OCI-LY7 (cell line): ENCODE measurements at regions not wholly inside any gene's neighbourhood (a gene's known extent, or its start where the extent isn't known, plus 50 kb on each side); places are given as distances from the start of the nearest gene placed in this dataset.

Experiments
- BruUV-seq: library from RNA; stranded (reverse); fragments of 400-500 nt; replicated peaks from 2 replicates; lab custom pipeline; 2021; lab: Mats Ljungman, UMichigan
- CTCF ChIA-PET: fragments of 300-600 bp; sonication (Branson Sonifier 250); formaldehyde crosslinking; loops from one replicate; lab custom pipeline; 2022; ENCODE audit warnings: antibody characterized with exemption; ENCODE audit not compliant: unreplicated experiment; lab: Charles Lee
- POLR2A ChIA-PET: fragments of 300-600 bp; sonication (Branson Sonifier 250); formaldehyde crosslinking; loops from one replicate; lab custom pipeline; 2022; ENCODE audit warnings: antibody characterized with exemption; lab: Charles Lee
- DNase-seq: peaks from one replicate; pipeline ENCODE4 v3.0.0-alpha.2; 2015; ENCODE audit warnings: low spot score
- H2AFZ ChIP-seq: fragments of 200-600 bp; sonication (generic), shearing (Covaris generic); 2 replicates; pipeline ENCODE4 v1.6.1; 2014; ENCODE audit warnings: mild to moderate bottlenecking, antibody characterized with exemption, low read length, moderate library complexity
- H3K27ac ChIP-seq: fragments of 200-600 bp; sonication (generic); 2 replicates; pipeline ENCODE4 v1.5.1; 2014; ENCODE audit warnings: mixed run types, low read depth, mild to moderate bottlenecking, moderate library complexity, low read length, inconsistent platforms; ENCODE audit not compliant: poor library complexity, severe bottlenecking
- H3K36me3 ChIP-seq: fragments of 200-600 bp; sonication (generic); 2 replicates; pipeline ENCODE4 v1.6.1; 2014; ENCODE audit warnings: mild to moderate bottlenecking, antibody characterized with exemption, low read length, moderate library complexity, mixed read lengths; ENCODE audit not compliant: insufficient read depth
- H3K4me1 ChIP-seq: fragments of 200-600 bp; sonication (generic); 2 replicates; pipeline ENCODE4 v1.5.1; 2014; ENCODE audit warnings: mild to moderate bottlenecking, low read length; ENCODE audit not compliant: insufficient read depth, poor library complexity, severe bottlenecking
- H3K4me2 ChIP-seq: fragments of 200-600 bp; sonication (generic); 2 replicates; pipeline ENCODE4 v1.6.1; 2014; ENCODE audit warnings: mild to moderate bottlenecking, low read length
- H3K4me3 ChIP-seq: fragments of 200-600 bp; sonication (generic); 2 replicates; pipeline ENCODE4 v1.5.1; 2014; ENCODE audit warnings: mild to moderate bottlenecking, low read depth, low read length; ENCODE audit not compliant: poor library complexity, severe bottlenecking
- H3K79me2 ChIP-seq: fragments of 200-600 bp; sonication (generic); 2 replicates; pipeline ENCODE4 v1.6.1; 2016; ENCODE audit warnings: low read depth, mild to moderate bottlenecking, low read length, moderate library complexity, mixed read lengths; ENCODE audit not compliant: insufficient read depth
- H3K9me2 ChIP-seq: fragments of 200-600 bp; sonication (generic); 2 replicates; pipeline ENCODE4 v1.6.1; 2016; ENCODE audit warnings: mild to moderate bottlenecking, low read length, mixed read lengths; ENCODE audit not compliant: insufficient read depth
- H3K9me3 ChIP-seq: fragments of 200-600 bp; sonication (generic); 2 replicates; pipeline ENCODE4 v1.6.1; 2014; ENCODE audit warnings: mild to moderate bottlenecking, mixed run types, low read length, mixed read lengths
- H4K20me1 ChIP-seq: fragments of 200-600 bp; sonication (generic); 2 replicates; pipeline ENCODE4 v1.6.1; 2014; ENCODE audit warnings: mild to moderate bottlenecking, antibody characterized with exemption, low read length, moderate library complexity, mixed read lengths; ENCODE audit not compliant: insufficient read depth
- EZH2phosphoT487 ChIP-seq: fragments of 200-600 bp; sonication (generic); IDR thresholded peaks from 2 replicates; pipeline ENCODE4 v1.6.1; 2018; ENCODE audit warnings: low read depth, borderline replicate concordance, mild to moderate bottlenecking, mixed run types, antibody characterized with exemption, low read length, moderate library complexity, mixed read lengths
- intact Hi-C: fragments of 100-400 bp; cut with micrococcal nuclease; formaldehyde crosslinking; loops from one replicate; pipeline ENCODE4 v1.10.0; 2022; ENCODE audit not compliant: unreplicated experiment
- TF ChIP-seq, protein P1 (sequence below): fragments of 200-600 bp; sonication (generic); conservative IDR thresholded peaks from 2 replicates; pipeline ENCODE4 v1.5.1; 2014; ENCODE audit warnings: mild to moderate bottlenecking, antibody characterized with exemption, low read length, moderate library complexity, mixed read lengths

DNA sequence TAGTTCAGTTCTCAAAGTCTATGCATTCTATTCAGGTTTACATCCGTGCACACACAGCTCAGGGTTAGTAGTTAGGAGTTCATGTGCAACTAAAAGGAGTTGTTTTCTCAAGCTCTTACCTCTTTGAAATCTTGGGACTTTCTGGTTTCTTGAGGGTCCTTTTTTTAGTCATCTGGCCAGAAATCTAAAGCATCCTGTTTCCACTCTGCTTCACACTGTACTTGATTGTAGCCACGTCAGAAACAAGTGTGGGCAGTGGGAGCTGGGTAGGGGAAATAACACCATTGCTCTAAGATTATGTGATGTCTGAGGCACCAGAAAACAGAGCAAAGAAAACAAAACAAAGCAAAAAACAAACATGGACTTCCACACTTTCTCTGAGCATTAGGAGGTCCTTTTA is 58.3 kb downstream of the HDGFL1 start:
- no TSS peak for BruUV-seq
- POLR2A ChIA-PET = interaction anchor here (0.7 to 1.0 kb wide), 2 partner anchors 266 to 512 kb away, joined by 3 read pairs; no protein-coding TSS in a partner anchor

DNA sequence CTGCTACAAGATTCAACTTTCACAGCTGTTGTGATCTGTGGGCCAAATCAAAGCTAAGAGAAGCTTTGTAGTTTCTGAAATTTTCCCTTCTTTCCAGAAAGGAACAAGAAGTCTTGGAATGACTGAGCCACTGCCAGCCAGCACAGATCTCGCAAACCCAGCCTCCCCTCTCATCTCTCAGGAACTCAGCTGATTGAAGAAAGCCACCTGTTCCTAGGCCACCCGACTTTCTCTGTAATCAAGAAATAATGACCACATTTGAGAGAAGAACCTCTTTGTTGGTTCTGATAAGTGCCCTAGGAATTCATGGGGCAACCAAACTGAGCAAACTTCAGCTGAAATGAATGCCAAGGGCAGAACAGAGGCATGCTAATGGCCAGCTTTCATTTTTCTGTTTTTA is 61.7 kb downstream of the HDGFL1 start:
- no peak overlapping the region for H3K27ac ChIP-seq
- no TSS peak for BruUV-seq
- intact Hi-C loops = no loop called here

More for the DNA sequence above, 58.3 kb downstream of the HDGFL1 start:
- Histone ChIP-seq H3K4me1 (no peaks in the 10 kb centered on the region), H3K9me2 (no peaks in the 10 kb centered on the region), H4K20me1 (no peaks in the 10 kb centered on the region), H3K27ac (no peak overlapping the region), H3K9me3 (no peaks in the 10 kb centered on the region), H3K4me3 (no peak overlapping the region), H2AFZ (no peak overlapping the region), H3K36me3 (no peaks in the 10 kb centered on the region), H3K79me2 (no peaks in the 10 kb centered on the region), H3K4me2 (no peak overlapping the region)
- intact Hi-C loops = no loop called here
- TF ChIP-seq, protein P1, sequence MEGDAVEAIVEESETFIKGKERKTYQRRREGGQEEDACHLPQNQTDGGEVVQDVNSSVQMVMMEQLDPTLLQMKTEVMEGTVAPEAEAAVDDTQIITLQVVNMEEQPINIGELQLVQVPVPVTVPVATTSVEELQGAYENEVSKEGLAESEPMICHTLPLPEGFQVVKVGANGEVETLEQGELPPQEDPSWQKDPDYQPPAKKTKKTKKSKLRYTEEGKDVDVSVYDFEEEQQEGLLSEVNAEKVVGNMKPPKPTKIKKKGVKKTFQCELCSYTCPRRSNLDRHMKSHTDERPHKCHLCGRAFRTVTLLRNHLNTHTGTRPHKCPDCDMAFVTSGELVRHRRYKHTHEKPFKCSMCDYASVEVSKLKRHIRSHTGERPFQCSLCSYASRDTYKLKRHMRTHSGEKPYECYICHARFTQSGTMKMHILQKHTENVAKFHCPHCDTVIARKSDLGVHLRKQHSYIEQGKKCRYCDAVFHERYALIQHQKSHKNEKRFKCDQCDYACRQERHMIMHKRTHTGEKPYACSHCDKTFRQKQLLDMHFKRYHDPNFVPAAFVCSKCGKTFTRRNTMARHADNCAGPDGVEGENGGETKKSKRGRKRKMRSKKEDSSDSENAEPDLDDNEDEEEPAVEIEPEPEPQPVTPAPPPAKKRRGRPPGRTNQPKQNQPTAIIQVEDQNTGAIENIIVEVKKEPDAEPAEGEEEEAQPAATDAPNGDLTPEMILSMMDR = no peak
- no peak for TF ChIP-seq EZH2phosphoT487
- CTCF ChIA-PET = no interaction called here
- DNase-seq = no peak

DNA sequence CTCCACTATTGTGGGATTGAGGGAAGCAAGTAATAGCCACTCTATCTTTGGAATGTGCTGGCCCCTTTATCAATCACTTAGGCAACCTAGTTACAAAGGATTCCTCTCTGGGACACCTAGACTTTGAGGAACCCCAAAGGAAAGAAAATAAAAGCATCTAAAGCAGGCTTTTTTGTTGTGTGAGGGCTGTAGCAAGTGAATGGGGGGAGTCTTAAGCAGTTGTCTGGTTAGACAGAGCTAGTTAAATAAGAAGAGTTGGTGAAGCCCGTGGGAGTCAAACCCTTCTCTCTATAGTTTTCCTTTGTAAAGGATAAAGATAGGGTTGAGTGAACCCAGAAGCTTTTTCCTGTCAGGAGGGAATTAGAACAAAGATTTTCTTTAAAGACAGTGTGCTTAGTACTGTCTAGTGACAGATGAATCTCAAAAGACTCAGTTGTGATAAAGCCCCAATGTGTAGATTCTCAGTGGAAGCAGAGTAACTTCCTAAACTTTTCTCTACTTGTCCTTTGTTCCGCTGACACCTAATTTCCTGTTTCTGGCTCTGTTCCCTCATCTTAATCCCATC is 63.3 kb downstream of the HDGFL1 start:
- no peak for TF ChIP-seq EZH2phosphoT487
- TF ChIP-seq, protein P1 = no peak
- intact Hi-C loops = loop anchor here (1.0 kb wide), 1 partner anchor 13 kb away; no protein-coding TSS in a partner anchor
- H3K27ac ChIP-seq = no peak overlapping the region
- no TSS peak for BruUV-seq
- CTCF ChIA-PET = no interaction called here
- H3K36me3 ChIP-seq = no peaks in the 10 kb centered on the region
- H3K4me1 ChIP-seq = no peaks in the 10 kb centered on the region
- no peak overlapping the region for H3K4me3 ChIP-seq
- H2AFZ ChIP-seq = no peak overlapping the region
- POLR2A ChIA-PET = interaction anchor here (0.7 kb wide), 1 partner anchor 781 kb away, joined by 4 read pairs; no protein-coding TSS in a partner anchor
- no peaks in the 10 kb centered on the region for H3K9me3 ChIP-seq
- no peak for DNase-seq
- H4K20me1 ChIP-seq = no peaks in the 10 kb centered on the region
- no peak overlapping the region for H3K4me2 ChIP-seq
- no peaks in the 10 kb centered on the region for H3K9me2 ChIP-seq
- no peaks in the 10 kb centered on the region for H3K79me2 ChIP-seq

More for the DNA sequence above, 61.7 kb downstream of the HDGFL1 start:
- POLR2A ChIA-PET = no interaction called here
- H3K4me1 ChIP-seq = no peaks in the 10 kb centered on the region
- H3K9me2 ChIP-seq = no peaks in the 10 kb centered on the region
- no peak overlapping the region for H3K4me3 ChIP-seq
- TF ChIP-seq, protein P1 = no peak
- no peak for TF ChIP-seq EZH2phosphoT487
- H3K4me2 ChIP-seq = no peak overlapping the region
- CTCF ChIA-PET = no interaction called here
- no peaks in the 10 kb centered on the region for H3K9me3 ChIP-seq
- H2AFZ ChIP-seq = no peak overlapping the region
- no peaks in the 10 kb centered on the region for H3K79me2 ChIP-seq
- H4K20me1 ChIP-seq = no peaks in the 10 kb centered on the region
- no peak for DNase-seq
- no peaks in the 10 kb centered on the region for H3K36me3 ChIP-seq
